K562 (cell line): ENCODE measurements at regions not wholly inside any gene's neighbourhood (a gene's known extent, or its start where the extent isn't known, plus 50 kb on each side); places are given as distances from the start of the nearest gene placed in this dataset.

Experiments
- ATAC-seq: fragments of 200-7000 bp; cut with Tn5 transposase; 3 replicates; pipeline ENCODE4 v1.9.1; 2020; ENCODE audit warnings: moderate library complexity
- BruUV-seq: library from RNA; stranded (reverse); fragments of 400-500 nt; replicated peaks from 2 replicates; lab custom pipeline; 2021; lab: Mats Ljungman, UMichigan
- CTCF ChIA-PET: fragments of 300-600 bp; formaldehyde crosslinking; extraction: SDS; loops from one replicate; lab custom pipeline; 2021; ENCODE audit warnings: low intra/inter-chr PET ratio; lab: Yijun Ruan, JAX
- POLR2A ChIA-PET: fragments of 300-600, 350-650 bp; sonication (Branson Sonifier 250); formaldehyde crosslinking; extraction: SDS; loops from one replicate; lab custom pipeline; 2021; ENCODE audit warnings: antibody characterized with exemption, inconsistent platforms; lab: Yijun Ruan, JAX
- DNase-seq, 4 experiments: peaks; one replicate each; pipeline versions ENCODE4 v3.0.0 to v3.0.0-alpha.2; 2011 to 2018; ENCODE audit warnings: low spot score in 3 of 4, mixed read lengths in 3 of 4; ENCODE audit errors: extremely low read depth in 1 of 4
- FAIRE-seq: peaks from 2 replicates; lab custom pipeline; 2011; peaks lifted over from hg19 to GRCh38; lab: Jason Lieb, UNC
- H2AFZ ChIP-seq: 2 replicates; pipeline ENCODE4 v1.6.0; 2011; ENCODE audit warnings: low read depth, low read length, control low read depth, inconsistent platforms
- H3K27ac ChIP-seq: fragments of 200-600 bp; 3 replicates; pipeline ENCODE4 v1.8.0; 2011; ENCODE audit warnings: low read depth, mild to moderate bottlenecking, control low read depth, inconsistent platforms, low read length, moderate library complexity, mixed read lengths; ENCODE audit errors: extremely low read depth
- H3K27me3 ChIP-seq, 2 experiments: fragments of 300-600 bp in 1 of 2; 2 replicates in 1 of 2; 3 replicates in 1 of 2; pipeline versions ENCODE4 v1.6.0 to v1.8.0; 2011; ENCODE audit warnings: inconsistent platforms in 2 of 2, low read length in 2 of 2, mild to moderate bottlenecking in 1 of 2, mixed read lengths in 1 of 2, moderate library complexity in 1 of 2; ENCODE audit not compliant: control insufficient read depth in 2 of 2, insufficient read depth in 2 of 2
- H3K36me3 ChIP-seq: fragments of 300-600 bp; 3 replicates; pipeline ENCODE4 v1.8.0; 2011; ENCODE audit warnings: mild to moderate bottlenecking, low read length, inconsistent platforms; ENCODE audit not compliant: control insufficient read depth, insufficient read depth
- H3K4me1 ChIP-seq, 2 experiments: fragments of 200-600 bp in 1 of 2; replicated peaks in 1 of 2; 2 replicates in 1 of 2; 3 replicates in 1 of 2; pipeline versions ENCODE4 v1.5.1 to v1.8.0; 2011; ENCODE audit warnings: inconsistent platforms in 2 of 2, low read length in 2 of 2, mild to moderate bottlenecking in 1 of 2, mixed read lengths in 1 of 2, moderate library complexity in 1 of 2; ENCODE audit not compliant: control insufficient read depth in 2 of 2, insufficient read depth in 2 of 2
- H3K4me2 ChIP-seq: 2 replicates; pipeline ENCODE4 v1.6.1; 2011; ENCODE audit warnings: low read length, control low read depth, inconsistent platforms, mixed read lengths; ENCODE audit not compliant: insufficient read depth
- H3K4me3 ChIP-seq: fragments of 200-600 bp; sonication (generic), shearing (Covaris generic); 2 replicates; pipeline ENCODE4 v1.5.1; 2016; ENCODE audit warnings: control low read depth, inconsistent platforms
- H3K79me2 ChIP-seq: fragments of 200-600 bp; 3 replicates; pipeline ENCODE4 v1.8.0; 2011; ENCODE audit warnings: low read length, inconsistent platforms; ENCODE audit not compliant: control insufficient read depth, insufficient read depth
- H3K9ac ChIP-seq, 2 experiments: 2 replicates each; pipeline versions ENCODE4 v1.6.0 to v1.6.1; 2011; ENCODE audit warnings: low read depth in 2 of 2, low read length in 2 of 2, control low read depth in 1 of 2, inconsistent platforms in 1 of 2, mild to moderate bottlenecking in 1 of 2, mixed read lengths in 1 of 2; ENCODE audit not compliant: insufficient read depth in 1 of 2
- H3K9me1 ChIP-seq: one replicate; pipeline ENCODE4 v1.6.0; 2011; ENCODE audit warnings: inconsistent platforms, mild to moderate bottlenecking, low read length, moderate library complexity; ENCODE audit not compliant: control insufficient read depth, insufficient read depth
- H3K9me3 ChIP-seq: replicated peaks from 2 replicates; pipeline ENCODE4 v1.5.1; 2011; ENCODE audit warnings: low read depth, low read length, inconsistent platforms; ENCODE audit not compliant: control insufficient read depth, insufficient read depth
- H4K20me1 ChIP-seq: replicated peaks from 2 replicates; pipeline ENCODE4 v1.6.1; 2011; ENCODE audit warnings: low read length, inconsistent platforms, mixed read lengths; ENCODE audit not compliant: control insufficient read depth, insufficient read depth
- COPS2 ChIP-seq: fragments of 450-650 bp; conservative IDR thresholded peaks from 2 replicates; pipeline ENCODE4 v1.6.1; 2016; ENCODE audit warnings: mild to moderate bottlenecking, moderate library complexity
- DNMT1 ChIP-seq: fragments of 450-650 bp; IDR thresholded peaks from 2 replicates; pipeline ENCODE4 v1.6.1; 2016; ENCODE audit warnings: antibody characterized with exemption, mild to moderate bottlenecking
- EWSR1 ChIP-seq: fragments of 450-650 bp; IDR thresholded peaks from 2 replicates; pipeline ENCODE4 v1.6.1; 2018; ENCODE audit warnings: borderline replicate concordance, mild to moderate bottlenecking, low read depth, moderate library complexity; ENCODE audit not compliant: partially characterized antibody
- MEF2A ChIP-seq: IDR thresholded peaks from 2 replicates; pipeline ENCODE4 v1.6.1; 2011; ENCODE audit warnings: low read depth, mild to moderate bottlenecking, low read length, moderate library complexity; ENCODE audit not compliant: control insufficient read depth
- NCOR1 ChIP-seq: fragments of 450-650 bp; IDR thresholded peaks from 2 replicates; pipeline ENCODE4 v1.6.1; 2016; ENCODE audit warnings: mild to moderate bottlenecking, moderate library complexity
- XRCC5 ChIP-seq: fragments of 200-400 bp; formaldehyde crosslinking; IDR thresholded peaks from 2 replicates; pipeline ENCODE4 v1.6.1; 2017; ENCODE audit warnings: low read depth, mild to moderate bottlenecking, low read length
- ZBTB17 ChIP-seq: fragments of 450-650 bp; formaldehyde crosslinking; IDR thresholded peaks from 2 replicates; pipeline ENCODE4 v1.4.0; 2020; ENCODE audit warnings: mild to moderate bottlenecking
- ZKSCAN1 ChIP-seq: fragments of 150-350 bp; IDR thresholded peaks from 2 replicates; pipeline ENCODE4 v1.6.1; 2016; ENCODE audit warnings: low read depth, low read length
- ZNF212 ChIP-seq: fragments of 450-650 bp; formaldehyde crosslinking; IDR thresholded peaks from 2 replicates; pipeline ENCODE4 v1.4.0; 2020; ENCODE audit warnings: mild to moderate bottlenecking
- ZNF354B ChIP-seq: fragments of 250-450 bp; sonication (Bioruptor Pico); IDR thresholded peaks from 2 replicates; pipeline ENCODE4 v1.4.0; 2020
- ZNF696 ChIP-seq: fragments of 250-450 bp; sonication (Bioruptor Pico); conservative IDR thresholded peaks from 2 replicates; pipeline ENCODE4 v1.4.0; 2020; ENCODE audit warnings: mild to moderate bottlenecking, moderate library complexity
- WGBS: fragments of 100-300 bp; shearing (Covaris generic); methylation state at CpG from one replicate; pipeline ENCODE4 v1.1.6; 2016; ENCODE audit warnings: low coverage, mixed read lengths; ENCODE audit not compliant: insufficient coverage; ENCODE audit errors: missing lambda C conversion rate; 5-methylcytosine and 5-hydroxymethylcytosine counted together
- in situ Hi-C: fragments of 300-500 bp; cut with MboI; formaldehyde crosslinking; loops from 4 replicates; pipeline ENCODE4 v1.15.0; 2018; ENCODE audit warnings: inconsistent platforms, mixed read lengths
- intact Hi-C: fragments of 100-400 bp; cut with micrococcal nuclease; formaldehyde crosslinking; loops from 2 replicates; pipeline ENCODE4 v1.14.2; 2022
- TF ChIP-seq, protein P1 (sequence below): fragments of 250-450 bp; sonication (Bioruptor Pico); IDR thresholded peaks from 2 replicates; pipeline ENCODE4 v1.4.0; 2020; ENCODE audit warnings: mild to moderate bottlenecking, moderate library complexity
- TF ChIP-seq, protein P2 (sequence below), 2 experiments: fragments of 250-450 bp in 1 of 2; fragments of 450-650 bp in 1 of 2; sonication (Bioruptor Pico) in 1 of 2; IDR thresholded peaks; 2 replicates each; pipeline versions ENCODE4 v1.6.1 to v1.8.0; 2016 to 2021; ENCODE audit warnings: mild to moderate bottlenecking in 2 of 2, moderate library complexity in 2 of 2, missing compliant biosample characterization in 1 of 2, missing genetic modification characterization in 1 of 2
- TF ChIP-seq, protein P3 (sequence below): fragments of 450-650 bp; IDR thresholded peaks from 2 replicates; pipeline ENCODE4 v1.6.1; 2014; ENCODE audit warnings: low read depth, mild to moderate bottlenecking, moderate library complexity, borderline replicate concordance

DNA sequence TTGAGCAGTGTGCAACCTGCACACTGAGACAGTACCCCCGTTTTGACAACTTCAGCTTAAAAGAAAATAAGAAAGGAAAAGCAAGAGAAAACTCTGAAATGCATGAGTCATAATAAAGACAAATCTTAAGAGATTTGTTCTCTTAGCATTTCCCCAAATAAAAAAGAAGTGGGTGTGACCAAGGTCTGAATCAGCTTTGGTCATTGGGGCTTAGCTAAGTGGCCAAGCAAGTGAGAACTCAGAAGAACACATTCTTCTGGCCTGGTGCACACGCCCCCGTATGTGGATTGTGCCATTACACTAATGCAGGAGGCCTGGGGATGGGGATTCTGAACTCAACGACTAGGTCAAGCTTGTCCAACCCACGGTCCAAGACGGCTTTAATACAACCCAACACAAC is 56.9 kb upstream of the PDZRN3 start:
- BruUV-seq, result no TSS peak
- no peak overlapping the region for H3K4me3 ChIP-seq
- no peaks in the 10 kb centered on the region for H3K36me3 ChIP-seq
- no peaks in the 10 kb centered on the region for H3K79me2 ChIP-seq
- no peaks in the 10 kb centered on the region for H3K27me3 ChIP-seq
- POLR2A ChIA-PET, result interaction anchor here (0.5 kb wide), 1 partner anchor 14 kb away, joined by 3 read pairs; no protein-coding TSS in a partner anchor
- intact Hi-C loops (no loop called here), in situ Hi-C loops (no loop called here)
- H3K9me3 ChIP-seq, result no peaks in the 10 kb centered on the region
- no peak overlapping the region for H3K9ac ChIP-seq
- TF ChIP-seq MEF2A (no peak), ZKSCAN1 (no peak), ZBTB17 (no peak)
- H3K4me1 ChIP-seq, result no peaks in the 10 kb centered on the region
- H2AFZ ChIP-seq, result no peak overlapping the region
- H3K4me2 ChIP-seq, result no peak overlapping the region
- no peak overlapping the region for H3K27ac ChIP-seq
- CTCF ChIA-PET, result no interaction called here
- H4K20me1 ChIP-seq, result no peaks in the 10 kb centered on the region
- FAIRE-seq (no peak), ATAC-seq (no peak), DNase-seq (peak in 1 of 4 experiments; percentile 3)
- H3K9me1 ChIP-seq, result no peaks in the 10 kb centered on the region
- 0% methylated on average over 6 of the region's 6 CpGs for WGBS

DNA sequence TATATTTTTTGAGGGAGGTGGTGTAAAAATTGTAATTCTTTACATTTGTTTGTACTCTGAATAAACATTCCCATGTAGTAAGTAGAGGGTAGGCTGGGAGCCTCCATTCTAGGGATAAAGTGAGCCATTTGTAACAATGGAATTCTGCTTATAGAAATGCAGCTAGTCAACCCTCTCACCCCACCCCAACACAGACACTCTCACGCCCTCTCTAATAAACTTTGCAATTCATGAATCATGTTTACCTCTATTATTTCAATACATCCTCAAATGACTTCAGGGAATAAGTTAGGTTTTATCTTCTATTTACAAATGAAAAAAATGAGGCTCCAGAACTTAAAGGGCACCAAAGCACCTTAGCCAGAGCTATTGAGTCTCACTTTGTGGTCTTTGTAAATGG is 56.5 kb upstream of the PDZRN3 start:
- 0% methylated on average over 1 of the region's 1 CpG for WGBS
- no peak for TF ChIP-seq NCOR1
- no peak for TF ChIP-seq COPS2
- TF ChIP-seq, protein P1, sequence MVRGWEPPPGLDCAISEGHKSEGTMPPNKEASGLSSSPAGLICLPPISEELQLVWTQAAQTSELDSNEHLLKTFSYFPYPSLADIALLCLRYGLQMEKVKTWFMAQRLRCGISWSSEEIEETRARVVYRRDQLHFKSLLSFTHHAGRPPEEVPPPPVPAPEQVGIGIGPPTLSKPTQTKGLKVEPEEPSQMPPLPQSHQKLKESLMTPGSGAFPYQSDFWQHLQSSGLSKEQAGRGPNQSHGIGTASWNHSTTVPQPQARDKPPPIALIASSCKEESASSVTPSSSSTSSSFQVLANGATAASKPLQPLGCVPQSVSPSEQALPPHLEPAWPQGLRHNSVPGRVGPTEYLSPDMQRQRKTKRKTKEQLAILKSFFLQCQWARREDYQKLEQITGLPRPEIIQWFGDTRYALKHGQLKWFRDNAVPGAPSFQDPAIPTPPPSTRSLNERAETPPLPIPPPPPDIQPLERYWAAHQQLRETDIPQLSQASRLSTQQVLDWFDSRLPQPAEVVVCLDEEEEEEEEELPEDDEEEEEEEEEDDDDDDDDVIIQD (CRISPR knock-in tag), result no peak
- TF ChIP-seq ZNF354B (CRISPR knock-in tag), result no peak
- no peak for TF ChIP-seq ZNF696 (CRISPR knock-in tag)
- TF ChIP-seq EWSR1, result no peak
- TF ChIP-seq, protein P2, sequence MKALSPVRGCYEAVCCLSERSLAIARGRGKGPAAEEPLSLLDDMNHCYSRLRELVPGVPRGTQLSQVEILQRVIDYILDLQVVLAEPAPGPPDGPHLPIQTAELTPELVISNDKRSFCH (CRISPR knock-in tag; IDR thresholded peaks at IDR 0.05), result no peak
- TF ChIP-seq, protein P2 (tag; IDR thresholded peaks at IDR 0.05), result no peak
- no peak for TF ChIP-seq ZNF212 (CRISPR knock-in tag)
- TF ChIP-seq, protein P3, sequence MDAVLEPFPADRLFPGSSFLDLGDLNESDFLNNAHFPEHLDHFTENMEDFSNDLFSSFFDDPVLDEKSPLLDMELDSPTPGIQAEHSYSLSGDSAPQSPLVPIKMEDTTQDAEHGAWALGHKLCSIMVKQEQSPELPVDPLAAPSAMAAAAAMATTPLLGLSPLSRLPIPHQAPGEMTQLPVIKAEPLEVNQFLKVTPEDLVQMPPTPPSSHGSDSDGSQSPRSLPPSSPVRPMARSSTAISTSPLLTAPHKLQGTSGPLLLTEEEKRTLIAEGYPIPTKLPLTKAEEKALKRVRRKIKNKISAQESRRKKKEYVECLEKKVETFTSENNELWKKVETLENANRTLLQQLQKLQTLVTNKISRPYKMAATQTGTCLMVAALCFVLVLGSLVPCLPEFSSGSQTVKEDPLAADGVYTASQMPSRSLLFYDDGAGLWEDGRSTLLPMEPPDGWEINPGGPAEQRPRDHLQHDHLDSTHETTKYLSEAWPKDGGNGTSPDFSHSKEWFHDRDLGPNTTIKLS, result no peak
- no peak for TF ChIP-seq DNMT1
- TF ChIP-seq XRCC5, result no peak

More for the DNA sequence above, 56.5 kb upstream of the PDZRN3 start:
- Histone ChIP-seq H2AFZ (no peak overlapping the region), H3K9me1 (no peaks in the 10 kb centered on the region), H3K9ac (no peak overlapping the region), H3K4me2 (no peak overlapping the region), H4K20me1 (no peaks in the 10 kb centered on the region), H3K27me3 (no peaks in the 10 kb centered on the region), H3K27ac (no peak overlapping the region), H3K36me3 (no peaks in the 10 kb centered on the region), H3K4me1 (no peaks in the 10 kb centered on the region), H3K9me3 (no peaks in the 10 kb centered on the region), H3K79me2 (no peaks in the 10 kb centered on the region), H3K4me3 (no peak overlapping the region)
- FAIRE-seq (no peak), ATAC-seq (no peak), DNase-seq (no peak)
- no TSS peak for BruUV-seq
- intact Hi-C loops, result no loop called here
- CTCF ChIA-PET, result no interaction called here
- POLR2A ChIA-PET, result interaction anchor here (0.5 kb wide), 1 partner anchor 14 kb away, joined by 3 read pairs; no protein-coding TSS in a partner anchor
- in situ Hi-C loops, result no loop called here
